ENCODE measurements at regions not wholly inside any gene's neighbourhood (a gene's known extent, or its start where the extent isn't known, plus 50 kb on each side); places are given as distances from the start of the nearest gene placed in this dataset.
A peak's percentile ranks its signal among the peaks of the same experiment; 100 is the strongest.
"Not testable (repeated sequence)": the region's sequence is repeated elsewhere in the genome, so short reads cannot be mapped to it uniquely, and the experiment has no call there.

DNA sequence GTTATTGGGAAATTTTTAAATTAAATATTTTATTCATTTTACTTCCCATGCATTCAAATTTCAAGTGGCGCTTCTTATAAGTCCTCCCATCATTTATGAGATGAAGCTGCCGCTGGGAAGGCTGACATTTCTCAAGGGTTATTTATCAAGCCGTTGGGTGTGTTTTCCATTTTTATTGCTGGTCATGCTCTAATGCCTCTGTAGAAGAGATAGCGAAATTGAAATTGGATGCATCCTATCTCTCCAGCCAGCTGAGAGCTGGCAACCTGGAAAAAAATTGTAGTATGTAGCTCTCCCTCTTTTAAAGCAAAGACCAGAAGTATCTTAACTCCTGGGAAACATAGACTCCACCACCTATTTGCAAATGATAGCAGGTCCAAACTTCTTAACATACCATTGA is 135.9 kb downstream of the C6orf118 start:
- no peak for DNase-seq

- no peak for DNase-seq
Observed at GRCh38 chr6:165167861-165168260, 141.5 kb downstream of the C6orf118 start.

DNA sequence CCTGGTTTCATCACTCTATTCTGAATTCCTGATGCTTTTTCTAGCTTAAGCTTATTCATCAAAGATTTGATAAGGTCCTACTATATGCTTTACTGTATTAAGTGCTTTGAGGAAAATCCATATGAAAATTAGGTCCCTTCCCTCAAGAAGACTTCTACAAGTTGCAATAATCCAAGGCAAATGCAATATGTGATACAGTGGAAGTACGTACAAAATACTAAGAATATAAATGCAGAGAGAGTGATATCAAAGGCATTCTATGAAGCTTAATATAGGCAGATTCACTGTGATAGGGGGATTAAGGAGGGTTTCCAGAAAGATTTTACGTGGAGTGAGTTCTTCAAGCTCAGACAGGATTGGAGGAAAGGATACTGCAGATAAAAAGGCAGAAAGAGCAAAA is 142.1 kb downstream of the C6orf118 start:
- DNase-seq: no peak

DNA sequence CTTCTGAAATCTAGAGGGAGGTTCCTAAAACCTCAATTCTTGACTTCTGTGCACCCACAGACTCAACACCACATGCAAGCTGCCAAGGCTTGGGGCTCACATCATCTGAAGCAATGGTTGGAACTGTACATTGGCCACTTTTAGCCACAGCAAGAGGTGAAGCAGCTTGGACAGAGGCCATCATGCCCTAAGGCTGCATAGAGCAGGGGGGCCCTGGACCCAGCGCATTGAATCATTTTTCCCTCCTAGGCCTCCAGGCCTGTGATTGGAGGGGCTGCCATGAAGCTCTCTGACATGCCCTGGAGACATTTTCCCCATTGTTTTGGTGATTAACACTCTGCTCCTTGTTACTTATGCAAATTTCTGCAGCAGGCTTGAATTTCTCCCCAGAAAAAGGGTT is 145.9 kb downstream of the C6orf118 start:
- DNase-seq: no peak

- no peak for DNase-seq
Observed at GRCh38 chr6:165159460-165159859, 149.9 kb downstream of the C6orf118 start.

DNA sequence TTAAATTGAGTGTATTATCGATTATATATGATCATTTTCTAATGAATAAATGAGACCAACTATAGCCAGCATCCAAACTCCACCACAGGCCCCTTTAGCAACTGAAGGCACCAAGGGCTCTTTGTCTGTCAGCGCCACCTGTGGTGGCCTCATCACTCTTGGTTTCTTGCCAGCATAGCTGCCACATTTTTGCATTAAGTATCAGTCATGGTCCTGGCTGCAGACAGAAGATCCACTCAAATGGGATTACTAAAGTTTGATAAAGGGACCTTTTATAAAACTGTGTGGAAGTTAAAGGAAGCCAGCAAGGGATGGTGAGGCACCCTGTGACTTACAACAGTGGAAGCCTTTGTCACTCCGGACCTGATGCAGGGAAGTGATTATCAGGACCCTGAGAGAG is 162.9 kb downstream of the C6orf118 start:
- DNase-seq: peak in 33 of 56 donors; percentile 5 to 60 (median 20)

GRCh38 chr6:165135889-165136288 is 173.5 kb downstream of the C6orf118 start:
- DNase-seq: no peak

DNA sequence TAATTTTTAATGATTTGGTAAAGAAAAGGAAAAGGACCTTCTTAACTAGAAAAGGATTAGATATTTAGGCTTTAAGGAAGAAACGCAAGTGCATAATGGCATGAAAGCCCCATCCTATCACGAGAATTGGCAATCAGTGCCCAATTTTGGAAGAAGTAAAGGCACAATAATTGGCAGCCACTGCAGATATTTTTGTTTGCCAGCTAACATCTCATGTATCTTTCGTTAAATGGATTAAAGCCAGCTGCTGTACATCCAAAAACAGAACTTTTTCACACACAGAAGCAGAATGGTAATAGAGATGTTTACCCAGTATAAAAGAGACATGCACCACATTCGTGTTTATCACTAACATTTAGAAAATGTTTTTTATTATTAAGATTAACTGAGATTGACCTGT is 180.3 kb downstream of the C6orf118 start:
- DNase-seq: no peak

DNA sequence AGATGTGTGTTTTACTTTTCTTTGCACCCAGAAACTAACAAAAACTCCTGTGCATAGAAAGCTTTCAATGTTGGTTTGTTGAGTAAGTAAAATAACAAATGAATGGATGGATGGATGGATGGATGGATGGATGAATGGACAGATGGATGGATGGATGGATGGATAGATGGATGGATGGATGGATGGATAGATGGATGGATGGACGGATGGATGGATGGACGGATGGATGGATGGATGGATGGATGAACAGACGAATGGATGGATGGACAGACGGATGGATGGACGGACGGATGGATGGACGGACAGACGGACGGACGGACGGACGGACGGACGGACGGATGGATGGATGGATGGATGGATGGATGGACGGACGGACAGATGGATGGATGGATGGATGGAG is 181.7 kb downstream of the C6orf118 start:
- not testable (repeated sequence) for DNase-seq

DNA sequence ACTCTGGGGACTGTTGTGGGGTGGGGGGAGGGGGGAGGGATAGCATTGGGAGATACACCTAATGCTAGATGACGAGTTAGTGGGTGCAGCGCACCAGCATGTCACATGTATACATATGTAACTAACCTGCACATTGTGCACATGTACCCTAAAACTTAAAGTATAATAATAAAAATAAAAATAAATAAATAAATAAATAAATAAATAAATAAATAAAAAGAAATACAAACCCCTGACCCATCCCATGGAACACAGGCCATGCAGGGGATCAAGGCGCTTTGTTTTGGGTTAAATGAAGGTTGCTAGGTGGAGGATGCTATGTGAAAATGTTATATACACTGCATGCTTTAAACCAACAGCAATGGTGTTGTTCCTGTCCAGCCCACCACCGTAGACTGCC is 184.7 kb downstream of the C6orf118 start:
- DNase-seq: not testable (repeated sequence)

DNA sequence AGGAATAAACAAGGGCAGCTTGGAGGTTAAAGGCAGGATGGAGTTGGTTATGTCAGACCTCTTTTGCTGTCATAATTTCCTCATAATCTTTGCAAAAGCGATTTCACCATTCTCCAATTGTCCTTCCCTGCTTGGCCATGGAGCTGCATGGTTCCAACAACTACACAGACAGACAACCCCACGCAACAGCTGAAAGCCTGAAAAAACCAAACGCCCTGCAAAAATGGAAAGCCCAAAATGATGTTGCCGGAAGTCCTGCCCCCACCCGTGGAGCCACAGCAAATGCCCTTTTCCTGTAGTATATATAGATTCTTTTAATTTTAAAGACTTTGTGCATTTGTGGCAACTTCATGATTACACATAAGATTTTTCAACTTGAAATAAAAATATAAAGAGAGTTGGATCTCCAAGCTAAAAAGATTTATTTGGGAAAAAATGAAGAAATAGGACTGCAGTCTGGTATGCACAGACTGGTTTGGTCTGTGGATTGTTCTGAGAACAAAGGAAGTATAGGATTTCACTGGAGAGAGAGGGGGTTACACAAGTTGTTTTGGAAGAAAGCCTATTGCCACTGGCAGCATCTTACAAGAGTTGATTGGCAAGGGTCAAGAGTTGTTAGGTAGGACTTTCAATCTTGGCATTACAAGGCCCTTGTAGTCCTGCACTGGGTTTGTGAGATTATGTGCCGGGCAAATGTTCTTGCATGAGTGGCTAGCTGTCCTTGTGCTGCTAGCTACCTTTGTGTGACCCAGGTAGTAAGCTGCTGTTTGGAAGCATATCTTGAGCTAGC is 190.0 kb downstream of the C6orf118 start:
- no peak for DNase-seq

- no peak for DNase-seq
Observed at GRCh38 chr6:165118736-165119135, 190.7 kb downstream of the C6orf118 start.

GRCh38 chr6:165117806-165118205 is 191.6 kb downstream of the C6orf118 start:
- DNase-seq: no peak

GRCh38 chr6:165117121-165117520 is 192.3 kb downstream of the C6orf118 start:
- no peak for DNase-seq

- DNase-seq: no peak
Observed at GRCh38 chr6:165110860-165111259, 198.5 kb downstream of the C6orf118 start.

DNA sequence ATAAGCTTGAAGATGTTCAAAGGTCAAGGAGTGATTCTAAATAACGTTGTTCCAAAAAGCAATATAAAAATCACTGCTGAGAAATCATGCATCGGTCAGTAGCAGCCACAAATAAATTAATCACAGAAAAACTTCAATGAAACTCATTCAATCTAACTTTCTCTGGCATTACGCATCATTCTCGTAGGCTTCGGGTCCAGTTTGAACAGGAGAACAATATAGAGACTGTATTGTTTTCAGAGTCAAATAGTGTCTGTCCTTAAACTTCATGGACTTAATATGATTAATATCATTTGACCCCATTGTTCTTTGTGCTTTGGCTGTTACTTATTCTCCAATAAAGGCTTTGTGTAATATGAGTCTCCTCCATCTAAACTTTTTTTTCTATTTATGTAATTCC is 200.4 kb downstream of the C6orf118 start:
- DNase-seq: no peak

DNA sequence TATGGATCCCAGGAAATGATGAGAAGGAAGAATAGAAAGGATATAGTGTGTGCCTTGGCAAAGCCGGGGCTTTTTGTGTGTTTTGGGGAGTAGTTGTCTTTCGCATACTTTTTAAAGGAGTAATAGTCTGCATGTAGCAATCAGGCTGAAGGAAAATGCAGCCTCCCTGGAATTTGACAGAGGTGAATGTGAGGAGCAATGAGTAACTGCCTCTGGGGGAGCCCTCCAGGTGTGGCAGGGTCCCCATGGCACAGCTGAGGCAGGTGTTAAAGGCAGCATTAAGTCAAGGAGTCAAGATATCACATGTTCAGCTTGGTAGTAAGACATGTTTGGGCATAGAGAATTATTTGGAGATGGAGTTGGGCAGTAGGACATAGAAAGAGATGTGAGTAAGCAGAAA is 203.1 kb downstream of the C6orf118 start:
- DNase-seq: no peak

- DNase-seq: no peak
Observed at GRCh38 chr6:165098165-165098564, 211.2 kb downstream of the C6orf118 start.

DNA sequence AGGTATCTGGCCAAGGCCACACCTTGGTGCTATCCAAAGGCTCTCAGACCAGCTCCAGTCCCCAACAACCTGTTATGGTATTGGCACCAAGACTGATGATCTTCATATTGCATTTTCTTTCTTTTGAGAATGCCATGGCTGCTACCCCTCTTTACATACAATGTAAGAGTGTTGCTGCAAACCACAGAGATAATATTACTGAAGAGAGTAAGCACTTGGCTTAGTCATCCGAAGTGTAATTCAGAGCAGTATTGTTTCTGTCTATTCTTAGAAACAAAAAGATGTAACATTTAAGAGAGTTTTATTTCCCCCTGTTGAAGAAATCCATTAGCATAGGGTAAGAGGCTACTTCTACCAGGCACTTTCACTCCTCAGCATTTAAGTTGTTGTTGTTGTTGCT is 212.5 kb downstream of the C6orf118 start:
- no peak for DNase-seq

DNA sequence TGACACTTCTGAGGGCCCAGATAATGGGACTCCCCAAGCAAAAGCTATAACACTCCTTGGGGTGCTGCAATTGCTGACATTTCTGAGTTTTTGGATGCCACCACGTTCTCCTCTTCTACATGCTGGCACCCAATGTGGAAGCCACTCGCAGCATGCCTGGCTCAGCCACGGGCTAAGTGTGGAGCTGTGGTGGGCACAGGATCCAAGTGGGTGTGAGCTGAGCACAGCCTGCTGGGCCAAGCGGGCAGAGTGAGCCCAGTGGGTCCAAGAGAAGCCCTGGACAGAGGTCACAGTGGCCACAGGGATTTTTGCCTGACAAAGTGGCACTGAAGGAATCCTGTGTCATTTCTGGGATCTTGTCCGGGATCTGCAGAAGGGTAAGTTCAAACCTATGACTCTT is 213.2 kb downstream of the C6orf118 start:
- no peak for DNase-seq

DNA sequence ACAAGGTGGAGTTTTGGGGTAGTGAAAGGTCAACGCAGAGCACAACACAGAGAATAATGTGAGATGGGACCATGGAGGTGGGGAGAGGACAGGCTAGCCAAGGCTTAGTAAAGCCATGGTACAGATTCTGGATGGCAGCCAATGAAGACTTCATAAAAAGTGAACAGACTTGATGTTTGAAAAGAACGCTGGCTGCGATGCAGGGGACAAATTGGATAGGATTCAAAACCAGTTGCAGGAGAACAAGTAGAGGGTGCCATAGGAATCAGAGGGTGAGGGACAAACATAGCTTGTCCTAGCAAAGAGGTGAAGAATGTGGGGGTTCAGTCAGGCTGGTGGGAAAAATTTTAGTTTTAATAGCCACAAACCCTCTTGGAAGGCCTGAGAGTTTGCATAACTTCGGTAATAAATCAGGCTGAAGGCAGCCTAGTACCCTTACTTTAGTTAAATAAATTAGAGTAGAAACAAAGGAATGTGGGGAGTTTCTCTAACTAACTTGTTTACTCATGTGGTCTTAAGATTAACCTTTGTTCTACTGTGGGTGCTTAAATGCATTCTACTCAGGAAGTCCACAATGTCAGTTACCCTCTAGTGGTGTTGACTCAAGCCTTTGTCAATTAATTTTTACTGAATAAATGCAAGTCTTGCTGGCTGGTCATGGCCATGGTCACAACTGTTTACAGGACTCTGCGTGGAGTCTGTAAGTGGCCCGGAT is 216.4 kb downstream of the C6orf118 start:
- no peak for DNase-seq

GRCh38 chr6:165091121-165091785 is 218.2 kb downstream of the C6orf118 start:
- DNase-seq: no peak

Data from nucleus accumbens (tissue), 56 donors.